HG02623 (cell line): ENCODE measurements at regions not wholly inside any gene's neighbourhood (a gene's known extent, or its start where the extent isn't known, plus 50 kb on each side); places are given as distances from the start of the nearest gene placed in this dataset.
"Not testable (repeated sequence)": the region's sequence is repeated elsewhere in the genome, so short reads cannot be mapped to it uniquely, and the experiment has no call there.

Experiments used
- ATAC-seq: cut with Tn5 transposase; IDR thresholded peaks from one replicate; pipeline ENCODE4 v1.9.1; 2021; ENCODE audit warnings: moderate library complexity; ENCODE audit not compliant: unreplicated experiment

DNA sequence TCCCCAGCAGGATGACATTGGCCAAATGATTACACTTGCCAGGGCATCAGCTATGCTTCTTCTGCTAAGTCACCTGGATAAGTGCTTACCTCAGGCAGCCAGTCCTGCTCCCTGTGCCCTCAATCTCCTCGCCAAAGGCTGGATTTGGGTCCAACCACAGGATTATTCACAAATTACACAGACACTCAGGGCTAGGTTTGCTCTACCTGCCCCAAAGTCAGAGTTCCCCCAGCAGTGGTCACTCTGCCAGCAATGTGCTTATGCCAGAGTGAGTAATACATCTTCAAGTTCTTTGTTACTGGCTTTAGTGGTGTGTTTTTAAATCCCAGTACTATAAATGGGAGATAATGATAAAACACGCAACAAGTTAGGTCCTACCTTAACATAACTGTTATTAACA lies 189.7 kb upstream of the SEMA3D start:
- ATAC-seq, result no peak

DNA sequence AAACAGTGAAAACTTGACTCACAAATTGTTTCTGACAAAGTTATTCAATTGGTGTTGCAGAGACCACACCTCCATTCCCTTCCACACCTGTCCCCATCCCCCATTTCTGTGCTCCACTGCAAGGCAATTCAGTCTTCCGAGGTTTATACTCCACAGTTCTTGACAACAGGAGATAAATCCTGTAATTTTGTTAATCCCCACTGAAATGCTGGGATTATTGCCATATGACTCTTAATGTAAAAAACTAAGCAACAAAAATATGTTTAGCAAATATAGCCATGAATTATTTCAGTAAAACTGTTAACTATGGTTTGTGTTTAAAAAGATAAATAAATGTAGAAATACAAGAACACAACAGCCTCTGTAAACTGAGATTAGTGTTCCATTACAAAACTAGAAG lies 170.1 kb upstream of the SEMA3D start:
- no peak for ATAC-seq

DNA sequence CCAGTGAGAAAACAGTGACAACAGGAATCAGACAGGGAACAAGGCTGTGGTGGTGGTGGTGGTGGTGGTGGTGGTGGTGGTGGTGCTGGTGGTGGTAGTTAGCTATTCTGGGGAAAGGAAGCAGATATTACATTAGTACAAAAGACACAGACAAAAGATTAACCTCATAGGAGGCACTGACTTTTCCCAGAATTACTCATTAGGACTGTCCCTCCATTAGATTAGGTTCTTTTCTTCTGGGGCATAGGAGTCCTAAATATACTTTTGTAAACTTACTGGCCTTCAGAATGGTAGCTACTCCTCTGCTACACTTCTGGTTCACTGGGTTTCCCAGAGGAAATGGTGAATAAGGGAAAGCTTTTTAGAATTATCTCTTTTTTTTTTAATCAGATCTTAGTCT lies 156.6 kb upstream of the SEMA3D start:
- ATAC-seq, result peak; percentile 73

DNA sequence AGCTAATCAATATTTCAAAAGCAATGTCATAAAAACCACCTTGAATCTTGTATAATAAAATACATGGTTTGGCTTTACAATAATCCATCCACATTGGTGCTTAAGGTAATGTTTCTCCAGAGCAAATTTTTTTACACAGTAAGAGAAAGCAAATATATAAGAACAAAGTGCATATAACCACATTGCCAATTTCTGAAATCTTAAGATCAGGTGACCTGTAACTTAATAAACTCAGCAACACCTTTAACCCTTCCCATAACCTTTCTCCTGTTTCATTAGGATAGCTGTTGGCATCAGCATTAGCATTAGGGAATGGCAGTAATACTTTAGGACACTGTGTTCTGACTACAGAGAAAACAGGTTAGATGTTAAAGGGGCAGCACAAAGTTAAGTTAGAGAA lies 155.9 kb upstream of the SEMA3D start:
- no peak for ATAC-seq

DNA sequence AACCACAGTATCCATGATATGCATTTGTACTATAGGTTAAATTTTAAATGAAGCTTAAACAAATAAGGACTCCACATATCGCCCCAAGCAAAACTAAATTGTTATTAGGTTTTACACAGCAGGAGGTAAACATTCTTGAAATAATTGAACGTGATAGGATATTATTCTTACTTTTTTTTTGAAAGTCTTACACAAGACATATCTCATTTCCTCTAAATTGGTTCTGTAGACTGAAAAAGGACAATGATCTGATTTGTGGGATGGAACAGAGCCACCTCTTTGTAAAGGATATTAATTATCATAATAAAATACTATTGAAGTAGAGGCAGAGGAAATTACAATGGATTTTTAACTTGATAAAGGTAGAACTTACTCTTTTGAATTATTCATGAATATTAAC lies 155.1 kb upstream of the SEMA3D start:
- no peak for ATAC-seq

DNA sequence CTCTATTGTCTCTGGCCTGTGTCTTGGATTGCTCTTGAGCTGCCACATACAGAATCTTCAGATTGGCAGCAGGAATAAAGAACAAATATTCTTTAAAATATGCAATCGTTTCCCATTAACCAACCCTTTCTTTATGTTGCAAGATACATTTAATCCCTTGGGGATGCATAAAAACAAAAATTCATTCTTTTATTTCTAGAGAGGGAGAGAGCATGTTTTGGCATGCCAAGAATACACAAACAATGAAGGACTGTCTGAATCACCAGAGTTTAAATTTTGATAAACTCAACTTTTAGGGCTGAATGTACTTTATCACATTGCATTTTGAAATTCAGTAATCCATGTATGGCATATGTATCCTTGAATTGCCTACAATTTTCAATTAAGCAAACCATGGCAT lies 154.3 kb upstream of the SEMA3D start:
- no peak for ATAC-seq

DNA sequence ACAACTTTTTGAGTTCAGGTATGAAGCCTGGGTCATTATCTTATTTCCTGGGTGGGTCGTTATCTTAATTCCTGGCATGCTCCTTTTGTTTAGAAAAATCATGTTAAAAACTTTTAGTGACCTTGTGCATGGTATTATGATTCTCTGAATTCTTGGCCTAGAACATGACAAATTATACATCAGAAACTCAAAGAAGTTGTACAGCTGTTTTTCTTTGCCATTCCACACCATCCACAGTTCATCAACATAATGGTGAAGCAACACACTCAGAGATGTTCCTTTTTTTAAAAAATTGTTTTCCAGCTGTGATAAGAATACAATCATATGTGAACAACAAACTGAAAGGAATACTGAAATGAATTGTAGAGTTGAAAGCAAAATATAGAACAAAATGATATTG lies 149.2 kb upstream of the SEMA3D start:
- ATAC-seq, result no peak

DNA sequence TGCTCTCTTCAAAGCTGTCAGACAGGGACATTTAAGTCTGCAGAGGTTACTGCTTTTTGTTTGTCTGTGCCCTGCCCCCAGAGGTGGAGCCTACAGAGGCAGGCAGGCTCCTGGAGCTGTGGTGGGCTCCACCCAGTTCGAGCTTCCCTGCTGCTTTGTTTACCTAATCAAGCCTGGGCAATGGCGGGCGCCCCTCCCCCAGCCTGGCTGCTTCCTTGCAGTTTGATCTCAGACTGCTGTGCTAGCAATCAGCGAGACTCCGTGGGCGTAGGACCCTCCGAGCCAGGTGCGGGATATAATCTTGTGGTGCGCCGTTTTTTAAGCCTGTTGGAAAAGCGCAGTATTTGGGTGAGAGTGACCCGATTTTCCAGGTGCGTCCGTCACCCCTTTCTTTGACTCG lies 148.3 kb upstream of the SEMA3D start:
- ATAC-seq, result not testable (repeated sequence)

DNA sequence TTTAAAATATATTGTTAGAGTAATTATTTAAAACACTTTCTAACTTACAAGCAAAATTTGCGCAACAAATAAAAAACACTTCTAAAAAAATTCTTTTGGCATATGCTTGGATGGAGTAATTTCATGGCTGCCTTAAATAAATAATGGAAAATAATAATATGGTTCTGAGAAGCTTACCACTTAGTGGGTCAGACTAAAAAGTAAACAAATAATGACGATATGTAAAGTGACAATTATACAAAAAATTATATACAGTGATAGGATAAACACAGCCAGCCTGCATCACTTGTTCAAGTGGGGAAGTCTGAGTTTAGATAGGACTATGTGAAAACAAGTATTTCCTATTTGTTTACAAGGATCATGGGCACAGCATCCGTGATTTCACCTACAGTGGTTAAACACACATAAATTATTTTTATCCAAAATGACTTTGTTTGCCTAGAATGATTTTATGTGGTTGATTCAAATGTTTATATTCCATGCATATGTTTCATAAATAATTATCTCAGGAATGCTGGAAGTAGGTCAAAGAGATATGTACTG lies 141.7 kb upstream of the SEMA3D start:
- no peak for ATAC-seq

DNA sequence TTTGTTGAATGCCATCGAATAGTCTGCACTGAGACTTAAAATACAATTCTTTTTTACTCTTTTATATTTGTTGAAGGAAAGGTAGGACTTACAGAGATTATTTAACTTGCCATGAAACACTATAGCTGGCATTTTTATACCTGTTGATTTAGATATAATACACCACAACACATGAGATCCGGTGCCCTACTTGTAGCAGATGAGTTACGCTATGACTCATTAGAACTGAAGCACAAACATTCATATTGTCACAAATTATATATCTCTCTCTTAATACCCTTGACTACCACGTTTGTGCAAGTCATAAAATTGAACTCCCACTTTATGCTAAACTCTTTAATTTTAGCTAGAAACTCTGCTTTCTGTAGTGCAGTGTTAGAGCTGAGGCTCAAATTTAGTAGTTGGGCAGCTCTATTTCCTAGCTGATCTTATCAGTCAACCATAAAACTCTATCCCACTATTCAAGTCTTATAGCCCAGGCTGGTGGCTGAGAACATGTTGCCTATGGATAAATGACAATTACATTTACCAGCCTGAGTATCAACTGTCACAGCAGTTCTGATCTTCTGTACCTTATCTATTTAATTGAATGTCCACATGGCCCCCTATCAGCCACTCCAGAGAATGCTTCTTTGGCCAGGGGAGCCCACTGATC lies 137.4 kb upstream of the SEMA3D start:
- ATAC-seq, result no peak

DNA sequence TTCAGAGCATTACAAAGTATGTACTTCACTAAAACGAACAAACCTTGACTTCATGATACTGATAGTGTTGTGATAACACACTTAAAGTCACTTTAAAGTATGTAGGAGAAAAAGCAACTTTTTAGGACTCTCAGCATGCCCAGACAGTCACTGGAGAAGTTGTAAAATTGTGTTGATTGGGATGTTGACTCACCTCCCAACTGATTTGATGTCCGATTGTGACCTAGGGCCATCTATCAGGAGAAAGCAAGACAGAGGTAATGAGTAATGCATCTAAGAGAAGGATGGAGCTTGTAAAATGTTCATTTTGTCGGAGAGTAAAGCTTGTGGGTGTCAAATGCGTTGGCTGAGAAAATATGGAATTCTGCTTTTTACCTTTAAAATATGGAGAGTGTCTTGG lies 135.4 kb upstream of the SEMA3D start:
- no peak for ATAC-seq

DNA sequence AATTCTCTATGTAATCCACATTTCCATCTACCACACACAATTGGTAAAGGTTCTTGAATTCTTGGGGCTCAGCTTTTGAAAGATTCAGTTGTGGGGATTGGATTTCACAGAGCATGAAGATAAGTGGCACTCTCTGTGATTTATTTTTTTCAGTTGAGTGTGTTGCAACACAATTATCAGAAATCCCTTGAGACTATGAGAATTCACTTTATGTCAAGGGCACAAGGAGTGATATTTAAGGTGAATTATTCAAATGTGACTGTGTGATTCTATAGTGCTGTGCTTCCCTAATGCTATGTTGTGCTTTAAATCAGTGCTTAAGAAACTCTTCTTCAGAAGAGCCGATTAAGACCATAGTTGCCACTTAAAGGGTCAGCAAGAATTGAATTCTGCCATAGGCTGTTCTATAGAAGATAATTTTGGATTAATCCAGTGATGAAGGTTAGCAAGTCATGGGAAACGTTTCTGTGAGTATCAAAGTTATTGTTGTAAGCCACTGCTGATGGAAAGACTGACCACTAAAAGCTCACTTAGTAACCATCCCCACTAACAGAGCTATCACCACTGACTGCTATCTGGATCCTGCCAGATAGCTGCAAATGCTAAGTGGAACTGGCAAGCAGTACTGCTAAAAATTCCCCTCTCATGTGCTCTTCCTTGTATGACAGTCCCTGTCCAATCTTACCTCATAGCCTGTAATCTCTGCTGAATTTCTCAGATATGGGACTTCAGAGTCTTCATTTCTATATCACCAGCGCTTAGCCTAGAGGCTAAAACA lies 134.0 kb upstream of the SEMA3D start:
- ATAC-seq, result no peak

DNA sequence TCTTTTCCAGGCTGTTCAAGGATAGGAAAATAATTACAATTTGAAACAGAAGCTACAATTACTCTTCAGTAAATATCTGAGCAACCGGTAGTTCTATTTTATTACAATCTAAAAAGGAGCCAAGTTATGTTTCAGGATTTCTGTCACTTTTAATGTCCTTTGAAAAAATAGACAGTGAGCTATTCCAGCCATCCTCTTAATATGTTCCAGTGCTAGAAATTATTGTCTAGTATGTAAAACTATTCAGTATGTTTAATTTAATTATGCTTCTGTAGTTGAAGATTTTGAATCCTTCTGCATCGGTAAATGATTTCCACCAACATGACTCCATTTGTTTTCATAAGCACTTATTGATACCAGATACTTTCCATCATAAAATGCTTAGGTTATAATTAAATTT lies 129.6 kb upstream of the SEMA3D start:
- no peak for ATAC-seq

DNA sequence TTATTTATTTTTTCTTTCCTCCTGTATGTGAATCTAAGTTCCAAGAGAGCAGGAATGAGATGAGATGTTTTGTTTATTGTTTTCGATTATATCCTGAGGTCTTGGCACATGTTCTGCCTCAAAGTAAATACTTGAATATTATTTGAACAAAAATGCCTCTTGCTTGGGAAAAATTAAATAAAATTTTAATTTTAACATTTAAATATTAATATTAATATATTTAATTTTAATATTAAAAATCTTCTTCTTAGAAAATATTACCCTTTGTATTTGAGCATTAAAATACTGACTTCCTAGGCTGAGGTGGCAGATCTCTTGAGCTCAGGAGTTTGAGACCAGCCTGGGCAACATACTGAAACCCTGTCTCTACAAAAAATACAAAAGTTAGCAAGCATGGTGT lies 123.4 kb upstream of the SEMA3D start:
- ATAC-seq, result no peak

DNA sequence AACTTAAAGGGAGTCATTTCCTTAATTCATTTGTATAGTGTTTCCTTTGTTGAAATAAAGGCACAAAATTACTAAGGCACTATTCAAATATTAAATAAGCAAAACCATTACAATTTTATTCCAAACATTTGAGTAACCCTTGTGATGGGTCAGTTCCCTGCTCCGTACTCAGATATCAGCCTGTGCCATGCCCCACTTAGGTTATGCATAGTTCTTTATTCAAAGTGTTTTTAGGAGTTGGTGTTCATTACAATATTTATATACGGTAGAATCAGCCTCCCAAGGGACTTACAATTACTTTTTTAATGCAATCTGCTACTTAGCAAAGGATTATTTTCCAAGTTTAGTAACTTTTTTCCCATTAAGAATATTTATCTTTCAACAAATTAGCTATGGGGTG lies 119.3 kb upstream of the SEMA3D start:
- no peak for ATAC-seq

DNA sequence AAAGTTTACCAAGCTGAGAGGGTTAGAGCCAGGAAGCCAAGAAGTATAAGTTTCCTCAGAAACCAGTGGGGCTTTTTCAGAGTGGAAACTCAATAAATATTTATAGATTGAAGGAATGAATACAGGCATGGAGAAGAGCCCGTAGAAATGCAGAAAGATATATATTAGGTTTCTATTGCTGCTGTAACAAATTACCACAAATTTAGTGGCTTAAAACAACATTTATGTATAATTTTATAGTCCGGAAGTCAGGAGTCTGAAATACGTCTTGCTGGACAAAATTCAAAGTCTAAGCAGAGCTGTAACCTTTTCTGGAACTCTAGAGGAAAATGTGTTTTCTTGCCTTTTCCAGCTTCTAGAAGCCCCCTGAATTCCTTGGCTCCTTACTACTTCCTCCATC lies 107.3 kb upstream of the SEMA3D start:
- ATAC-seq, result no peak

DNA sequence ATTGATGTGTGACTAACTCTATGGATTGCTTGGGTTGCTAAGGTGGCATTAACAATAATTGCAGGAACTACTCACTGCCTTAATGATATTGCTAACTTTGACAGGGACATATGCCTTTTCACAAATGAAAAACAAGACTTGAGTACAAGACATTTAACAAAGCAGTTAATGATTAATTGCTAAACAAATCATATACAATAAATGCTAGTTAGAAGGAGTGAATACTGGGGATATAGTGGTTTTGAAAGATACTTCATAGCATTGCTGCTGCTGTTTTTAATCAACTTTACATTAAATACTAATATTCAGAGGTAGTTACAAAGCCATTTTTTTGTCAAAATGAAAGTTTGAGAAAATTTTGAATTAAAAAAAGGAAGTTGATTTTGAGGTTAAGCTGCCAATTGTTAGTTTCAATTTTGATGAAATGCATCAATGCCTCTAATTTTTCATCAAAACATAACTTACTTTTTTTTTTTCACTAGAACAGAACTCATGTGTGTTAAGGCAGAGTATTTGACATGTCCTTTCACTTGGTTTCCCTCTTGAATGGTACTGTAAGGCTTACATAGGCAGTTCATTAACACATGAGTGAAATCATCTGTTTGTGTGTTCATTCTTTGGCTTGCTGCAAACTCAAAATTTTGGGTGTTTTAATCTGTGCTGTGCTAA lies 106.2 kb upstream of the SEMA3D start:
- ATAC-seq, result peak; percentile 37

DNA sequence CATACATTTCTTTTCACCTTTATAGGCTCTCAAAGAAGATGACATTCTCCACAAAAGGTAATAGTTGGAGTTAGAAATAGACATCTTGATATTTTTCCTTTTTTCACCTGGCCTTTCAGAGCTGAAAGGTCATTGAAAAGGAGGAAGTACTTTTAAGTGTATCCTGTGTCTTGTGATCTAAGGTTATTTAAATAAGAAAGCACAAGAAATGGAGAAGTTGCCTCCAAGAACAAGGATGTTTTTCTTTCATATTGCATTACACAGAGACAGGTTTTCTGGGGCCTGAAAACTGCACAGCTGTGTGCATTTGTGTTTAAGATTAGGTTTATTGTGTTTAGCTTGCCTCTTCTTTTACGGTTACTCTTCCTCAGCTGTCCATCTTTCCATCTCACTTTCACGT lies 103.4 kb upstream of the SEMA3D start:
- ATAC-seq, result no peak

DNA sequence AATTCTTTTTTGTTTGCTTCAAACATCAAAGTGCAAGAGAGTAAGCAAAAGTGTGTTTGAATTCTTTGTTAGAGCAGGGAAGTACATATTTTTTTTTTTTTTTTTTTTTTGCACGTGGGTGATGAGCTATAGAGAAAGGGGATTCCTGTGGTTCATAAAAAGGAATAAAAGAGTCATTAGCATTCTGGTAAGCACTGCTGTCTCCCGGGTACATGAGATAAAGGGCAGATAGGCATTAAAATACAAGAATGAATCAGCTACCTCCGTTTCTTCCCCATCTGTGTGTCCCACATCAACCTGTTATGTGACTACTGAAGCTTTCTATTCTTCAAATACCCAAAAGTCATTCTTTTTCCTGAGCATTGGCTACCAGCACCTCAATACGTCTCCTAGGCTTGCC lies 102.4 kb upstream of the SEMA3D start:
- ATAC-seq, result no peak

DNA sequence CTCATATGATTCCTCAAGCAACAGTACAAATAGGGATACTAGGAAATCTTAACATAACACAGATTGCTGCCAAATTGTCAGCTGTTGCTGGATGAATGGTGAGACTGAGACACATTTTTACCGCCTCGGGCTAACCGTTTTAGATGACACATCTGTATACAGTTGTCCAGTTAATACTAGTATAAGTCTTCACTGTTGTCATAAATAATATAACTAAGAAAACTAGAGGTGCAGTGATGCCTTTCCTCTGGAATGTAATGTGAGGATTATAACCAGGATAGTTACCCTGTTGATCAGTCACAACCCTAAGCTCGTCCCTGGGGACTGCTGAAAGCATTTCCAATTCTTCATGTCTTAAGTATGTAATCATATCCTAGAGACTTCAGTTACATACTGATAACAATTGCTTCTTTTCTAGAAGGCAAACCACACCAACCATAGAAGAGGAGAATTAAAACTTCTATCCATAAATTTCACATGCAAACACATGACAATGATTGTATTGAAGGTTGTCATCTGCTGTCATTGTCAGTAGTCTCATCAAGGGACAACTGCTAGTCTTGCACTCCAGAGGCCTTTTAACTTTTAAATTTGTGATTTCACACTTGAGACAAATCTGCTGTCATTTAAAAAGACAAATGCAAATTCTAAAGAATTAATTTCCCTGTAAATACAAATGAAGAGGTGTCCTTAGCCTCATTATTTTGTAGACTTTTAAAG lies 100.4 kb upstream of the SEMA3D start:
- ATAC-seq, result no peak

DNA sequence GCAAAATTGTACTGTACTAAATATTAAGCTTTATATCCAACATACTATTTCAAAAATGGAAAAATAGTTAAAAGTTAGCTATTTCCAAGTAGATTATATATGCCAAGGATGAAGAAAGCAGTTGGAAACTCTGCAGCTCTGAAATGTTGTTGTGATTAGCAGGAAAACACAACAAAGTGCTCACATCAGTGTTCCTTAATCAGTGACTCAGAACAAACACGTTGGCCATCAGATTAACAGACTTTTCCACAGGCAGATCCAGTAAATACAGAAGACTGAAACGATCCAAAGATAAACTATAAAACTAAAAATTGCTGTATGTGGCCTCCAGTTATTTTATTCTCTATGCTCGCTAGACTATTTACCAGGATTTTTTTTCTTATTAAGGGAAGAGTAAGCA lies 99.6 kb upstream of the SEMA3D start:
- no peak for ATAC-seq
